ENCODE measurements at regions not wholly inside any gene's neighbourhood (a gene's known extent, or its start where the extent isn't known, plus 50 kb on each side); places are given as distances from the start of the nearest gene placed in this dataset.

GRCh38 chr5:114940709-114941108 is 229.0 kb downstream of the TRIM36 start:
- TF ChIP-seq RNF2 (IDR thresholded peaks at IDR 0.05; ENCODE audit: borderline replicate concordance, low read depth, low read length, missing control alignments, poor library complexity, severe bottlenecking) = no peak
- no peak for TF ChIP-seq MAX (IDR thresholded peaks at IDR 0.05)
- TF ChIP-seq E2F6 (IDR thresholded peaks at IDR 0.05) = no peak
- TF ChIP-seq CTCF (IDR thresholded peaks at IDR 0.05; ENCODE audit: control extremely low read depth in 1 of 3, insufficient read depth in 1 of 3, low read depth in 1 of 3, low read length in 3 of 3) = no peak

Data from H1 (cell line).